ENCODE measurements at regions not wholly inside any gene's neighbourhood (a gene's known extent, or its start where the extent isn't known, plus 50 kb on each side); places are given as distances from the start of the nearest gene placed in this dataset.
"Not testable (repeated sequence)": the region's sequence is repeated elsewhere in the genome, so short reads cannot be mapped to it uniquely, and the experiment has no call there.

DNA sequence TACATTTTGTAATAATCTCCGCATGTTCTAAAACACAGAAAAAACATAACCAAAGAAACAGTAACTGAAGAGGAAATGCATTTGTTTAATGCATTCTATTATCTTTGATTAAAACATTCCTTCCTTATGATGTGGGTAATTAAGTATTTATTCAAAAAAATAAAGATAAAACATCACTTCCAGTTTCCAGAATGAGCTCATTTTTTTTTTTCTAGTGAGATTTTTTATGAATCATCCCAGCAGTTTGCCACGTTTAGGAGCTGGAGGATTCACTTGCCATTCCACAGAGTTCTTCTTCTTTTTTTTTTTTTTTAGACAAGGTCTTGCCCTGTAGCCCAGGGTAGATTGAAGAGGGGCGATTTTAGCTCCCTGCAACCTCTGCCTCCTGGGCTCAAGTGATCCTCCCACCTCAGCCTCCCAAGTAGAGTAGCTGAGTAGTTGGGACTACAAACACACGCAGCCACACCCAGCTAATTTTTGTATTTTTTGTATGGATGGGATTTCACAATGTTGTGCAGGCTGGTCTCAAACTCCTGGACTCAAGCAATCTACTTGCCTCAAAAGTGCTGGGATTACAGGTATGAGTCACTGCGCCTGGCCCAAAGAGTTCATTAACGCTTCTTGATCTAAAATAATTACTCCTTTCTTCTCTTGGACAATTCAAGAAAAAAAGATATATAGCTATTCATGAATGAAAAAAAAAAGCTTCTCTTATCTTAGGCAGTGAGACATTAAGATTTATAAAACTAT is 177.3 kb downstream of the DKK1 start:
- H3K27me3 ChIP-seq = no peaks in the 10 kb centered on the region
- no peaks in the 10 kb centered on the region for H3K9me3 ChIP-seq (replicated peaks in 1 of 3)
- 70 to 78% (median 73%) methylated on average over 6 of the region's 6 CpGs for WGBS, 4 donors
- no peak overlapping the region for H3K4me3 ChIP-seq
- no peaks in the 10 kb centered on the region for H3K4me1 ChIP-seq (replicated peaks in 1 of 2)
- no peaks in the 10 kb centered on the region for H3K36me3 ChIP-seq (replicated peaks in 1 of 2)
- DNase-seq = no peak
- intact Hi-C loops (cut with DNase I) = loop anchor here in 1 of 2 donors (5.0 kb wide), 1 partner anchor 184 kb away; no protein-coding TSS in a partner anchor
- H3K27ac ChIP-seq = no peak overlapping the region
- no peak for TF ChIP-seq CTCF (IDR thresholded peaks at IDR 0.05)
- TF ChIP-seq POLR2A (IDR thresholded peaks at IDR 0.05) = no peak

GRCh38 chr10:52499281-52499680 is 185.2 kb downstream of the DKK1 start:
- no peak overlapping the region for H3K4me3 ChIP-seq
- H3K4me1 ChIP-seq (replicated peaks in 1 of 2) = no peaks in the 10 kb centered on the region
- no peak for DNase-seq
- H3K27ac ChIP-seq = no peak overlapping the region
- H3K9me3 ChIP-seq (replicated peaks in 1 of 3) = no peaks in the 10 kb centered on the region
- TF ChIP-seq POLR2A (IDR thresholded peaks at IDR 0.05) (no peak), CTCF (IDR thresholded peaks at IDR 0.05) (no peak)
- H3K27me3 ChIP-seq = no peaks in the 10 kb centered on the region
- WGBS, 4 donors = 81 to 96% (median 89%) methylated on average over 4 to 7 of the region's 7 CpGs
- intact Hi-C loops (cut with DNase I) = no loop called here
- H3K36me3 ChIP-seq (replicated peaks in 1 of 2) = no peaks in the 10 kb centered on the region

DNA sequence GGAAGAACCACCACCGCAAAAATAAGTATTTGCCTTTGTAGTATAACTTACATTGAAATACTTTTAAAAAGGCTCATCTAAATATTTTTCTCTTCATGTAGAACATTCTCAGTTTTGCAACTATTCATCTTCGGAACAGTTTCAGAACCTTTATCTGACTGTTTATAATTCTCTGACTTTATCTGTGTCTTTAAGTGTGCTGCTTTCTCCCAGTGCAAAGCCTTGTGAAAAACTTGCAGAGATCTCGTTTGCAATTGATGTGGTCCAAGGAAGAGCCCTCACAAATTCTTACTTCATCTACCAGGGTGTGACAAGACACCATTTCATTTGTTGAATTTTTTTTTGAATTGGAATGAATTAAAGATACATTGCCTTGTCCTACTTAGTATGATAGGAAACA is 186.4 kb downstream of the DKK1 start:
- 66 to 79% (median 75%) methylated on average over 3 of the region's 3 CpGs for WGBS, 4 donors
- Histone ChIP-seq H3K27me3 (no peaks in the 10 kb centered on the region), H3K9me3 (replicated peaks in 1 of 3) (peaks cover 0 to 4% (median 0%) of the 10 kb centered on the region in 3 donors), H3K36me3 (replicated peaks in 1 of 2) (no peaks in the 10 kb centered on the region), H3K27ac (no peak overlapping the region), H3K4me3 (no peak overlapping the region), H3K4me1 (replicated peaks in 1 of 2) (no peaks in the 10 kb centered on the region)
- intact Hi-C loops (cut with DNase I) = no loop called here
- DNase-seq = no peak
- no peak for TF ChIP-seq CTCF (IDR thresholded peaks at IDR 0.05)
- TF ChIP-seq POLR2A (IDR thresholded peaks at IDR 0.05) = no peak

GRCh38 chr10:52502237-52502636 is 188.2 kb downstream of the DKK1 start:
- DNase-seq = no peak
- H3K36me3 ChIP-seq (replicated peaks in 1 of 2) = no peaks in the 10 kb centered on the region
- no peak overlapping the region for H3K4me3 ChIP-seq
- WGBS, 4 donors = 56 to 74% (median 67%) methylated on average over 2 of the region's 2 CpGs
- H3K9me3 ChIP-seq (replicated peaks in 1 of 3) = peaks cover 0 to 4% (median 0%) of the 10 kb centered on the region in 3 donors
- H3K4me1 ChIP-seq (replicated peaks in 1 of 2) = no peaks in the 10 kb centered on the region
- no peak for TF ChIP-seq CTCF (IDR thresholded peaks at IDR 0.05)
- TF ChIP-seq POLR2A (IDR thresholded peaks at IDR 0.05) = no peak
- intact Hi-C loops (cut with DNase I) = no loop called here
- no peaks in the 10 kb centered on the region for H3K27me3 ChIP-seq
- no peak overlapping the region for H3K27ac ChIP-seq

DNA sequence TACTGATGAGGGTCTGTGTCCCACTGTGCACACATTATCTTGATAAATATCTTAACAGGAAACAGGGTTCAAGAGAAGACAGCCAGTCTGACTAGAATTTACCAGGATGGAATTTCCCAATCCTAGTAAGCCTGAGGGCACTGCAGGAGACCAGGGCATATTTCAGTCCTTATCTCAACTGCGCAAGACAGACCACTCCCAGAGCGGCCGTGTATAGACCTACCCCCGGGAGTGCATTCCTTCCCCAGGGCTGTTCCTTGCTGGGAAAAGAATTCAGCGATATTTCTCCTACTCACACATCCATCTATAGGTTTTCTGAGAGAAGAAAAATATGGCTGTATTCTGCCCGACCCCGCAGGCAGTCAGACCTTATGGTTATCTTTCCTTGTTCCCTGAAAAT is 191.3 kb downstream of the DKK1 start:
- H3K27me3 ChIP-seq; H3K27ac ChIP-seq; H3K4me3 ChIP-seq; H3K4me1 ChIP-seq (replicated peaks in 1 of 2); DNase-seq; intact Hi-C loops (cut with DNase I); H3K36me3 ChIP-seq (replicated peaks in 1 of 2); H3K9me3 ChIP-seq (replicated peaks in 1 of 3): not testable (repeated sequence)
- WGBS, 4 donors = 83 to 92% (median 88%) methylated on average over 7 of the region's 7 CpGs

All from adrenal gland (tissue), 9 donors.